ENCODE measurements at regions not wholly inside any gene's neighbourhood (a gene's known extent, or its start where the extent isn't known, plus 50 kb on each side); places are given as distances from the start of the nearest gene placed in this dataset.

DNA sequence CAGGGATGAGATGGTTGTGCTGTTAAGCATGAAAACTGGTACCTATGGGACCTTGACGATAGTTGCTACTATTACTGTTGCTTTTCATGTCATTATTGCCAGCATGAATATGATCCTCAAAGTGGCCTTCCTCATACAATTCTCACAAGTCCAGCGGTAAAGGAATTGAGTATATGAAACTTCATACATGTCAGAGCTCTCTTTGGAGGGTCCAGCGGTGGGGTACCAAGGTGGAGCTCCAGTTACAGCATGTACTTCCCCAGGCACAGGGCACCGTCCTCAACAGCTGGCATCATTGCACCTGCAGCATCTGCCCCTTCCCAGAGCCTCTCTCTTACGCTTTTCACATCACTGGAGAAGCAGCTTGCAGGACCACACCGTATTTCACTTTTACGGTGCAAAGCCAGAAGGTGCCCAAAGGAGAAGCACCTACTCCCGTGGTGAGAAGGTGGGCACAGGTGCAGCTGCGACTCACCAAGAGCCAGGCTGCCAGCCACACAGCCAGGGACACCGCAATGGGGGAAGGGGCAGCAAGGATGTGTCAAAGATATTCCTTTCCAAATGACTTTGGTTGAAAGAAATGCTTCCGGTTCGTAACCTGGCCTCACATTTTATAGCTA is 166.4 kb upstream of the IRF2BP2 start:
- TF ChIP-seq, protein P1, sequence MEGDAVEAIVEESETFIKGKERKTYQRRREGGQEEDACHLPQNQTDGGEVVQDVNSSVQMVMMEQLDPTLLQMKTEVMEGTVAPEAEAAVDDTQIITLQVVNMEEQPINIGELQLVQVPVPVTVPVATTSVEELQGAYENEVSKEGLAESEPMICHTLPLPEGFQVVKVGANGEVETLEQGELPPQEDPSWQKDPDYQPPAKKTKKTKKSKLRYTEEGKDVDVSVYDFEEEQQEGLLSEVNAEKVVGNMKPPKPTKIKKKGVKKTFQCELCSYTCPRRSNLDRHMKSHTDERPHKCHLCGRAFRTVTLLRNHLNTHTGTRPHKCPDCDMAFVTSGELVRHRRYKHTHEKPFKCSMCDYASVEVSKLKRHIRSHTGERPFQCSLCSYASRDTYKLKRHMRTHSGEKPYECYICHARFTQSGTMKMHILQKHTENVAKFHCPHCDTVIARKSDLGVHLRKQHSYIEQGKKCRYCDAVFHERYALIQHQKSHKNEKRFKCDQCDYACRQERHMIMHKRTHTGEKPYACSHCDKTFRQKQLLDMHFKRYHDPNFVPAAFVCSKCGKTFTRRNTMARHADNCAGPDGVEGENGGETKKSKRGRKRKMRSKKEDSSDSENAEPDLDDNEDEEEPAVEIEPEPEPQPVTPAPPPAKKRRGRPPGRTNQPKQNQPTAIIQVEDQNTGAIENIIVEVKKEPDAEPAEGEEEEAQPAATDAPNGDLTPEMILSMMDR (conservative IDR thresholded peaks at IDR 0.05; ENCODE audit: low read depth, low read length): no peak
- TF ChIP-seq EZH2 (IDR thresholded peaks at IDR 0.05; ENCODE audit: borderline replicate concordance, low read depth, low read length, poor library complexity, severe bottlenecking): no peak
